ENCODE measurements at regions not wholly inside any gene's neighbourhood (a gene's known extent, or its start where the extent isn't known, plus 50 kb on each side); places are given as distances from the start of the nearest gene placed in this dataset.

- no peak for DNase-seq (ENCODE audit: low read depth)
- TF ChIP-seq CTCF (conservative IDR thresholded peaks at IDR 0.05; ENCODE audit: control insufficient read depth, insufficient read depth, low read depth, low read length) = no peak
- H3K4me3 ChIP-seq (ENCODE audit: control insufficient read depth, low read depth, low read length) = no peak overlapping the region
Observed at GRCh38 chr20:1793821-1794220, 101.4 kb upstream of the SIRPA start.

- DNase-seq (ENCODE audit: low read depth) = no peak
- H3K4me3 ChIP-seq (ENCODE audit: control insufficient read depth, low read depth, low read length) = no peak overlapping the region
- TF ChIP-seq CTCF (conservative IDR thresholded peaks at IDR 0.05; ENCODE audit: control insufficient read depth, insufficient read depth, low read depth, low read length) = no peak
Observed at GRCh38 chr20:1792274-1792673, 102.9 kb upstream of the SIRPA start.

- no peak for DNase-seq (ENCODE audit: low read depth)
- H3K4me3 ChIP-seq (ENCODE audit: control insufficient read depth, low read depth, low read length) = no peak overlapping the region
- TF ChIP-seq CTCF (conservative IDR thresholded peaks at IDR 0.05; ENCODE audit: control insufficient read depth, insufficient read depth, low read depth, low read length) = no peak
Observed at GRCh38 chr20:1790386-1790785, 104.8 kb upstream of the SIRPA start.

- DNase-seq (ENCODE audit: low read depth) = no peak
- TF ChIP-seq CTCF (conservative IDR thresholded peaks at IDR 0.05; ENCODE audit: control insufficient read depth, insufficient read depth, low read depth, low read length) = no peak
Observed at GRCh38 chr20:1788044-1788443, 107.2 kb upstream of the SIRPA start.

GRCh38 chr20:1786486-1786885 is 108.7 kb upstream of the SIRPA start:
- DNase-seq (ENCODE audit: low read depth) = no peak
- no peak overlapping the region for H3K4me3 ChIP-seq (ENCODE audit: control insufficient read depth, low read depth, low read length)
- TF ChIP-seq CTCF (conservative IDR thresholded peaks at IDR 0.05; ENCODE audit: control insufficient read depth, insufficient read depth, low read depth, low read length) = no peak

More at GRCh38 chr20:1788044-1788443, 107.2 kb upstream of the SIRPA start:
- H3K4me3 ChIP-seq (ENCODE audit: control insufficient read depth, low read depth, low read length) = no peak overlapping the region

- no peak for TF ChIP-seq CTCF (conservative IDR thresholded peaks at IDR 0.05; ENCODE audit: control insufficient read depth, insufficient read depth, low read depth, low read length)
- no peak for DNase-seq (ENCODE audit: low read depth)
- no peak overlapping the region for H3K4me3 ChIP-seq (ENCODE audit: control insufficient read depth, low read depth, low read length)
Observed at GRCh38 chr20:1784586-1784985, 110.6 kb upstream of the SIRPA start.

- no peak for TF ChIP-seq CTCF (conservative IDR thresholded peaks at IDR 0.05; ENCODE audit: control insufficient read depth, insufficient read depth, low read depth, low read length)
- H3K4me3 ChIP-seq (ENCODE audit: control insufficient read depth, low read depth, low read length) = no peak overlapping the region
- no peak for DNase-seq (ENCODE audit: low read depth)
Observed at GRCh38 chr20:1783245-1783644, 112.0 kb upstream of the SIRPA start.

Measured in fibroblast of mammary gland (primary cell).